Hematopoietic multipotent progenitor cell treated with erythropoietin and hydrocortisone succinate and interleukin-3 and kit ligand, for 4 days (in vitro differentiated cells): ENCODE measurements at regions not wholly inside any gene's neighbourhood (a gene's known extent, or its start where the extent isn't known, plus 50 kb on each side); places are given as distances from the start of the nearest gene placed in this dataset.
"Not testable (repeated sequence)": the region's sequence is repeated elsewhere in the genome, so short reads cannot be mapped to it uniquely, and the experiment has no call there.

Source experiments
- DNase-seq: peaks from one replicate; pipeline ENCODE4 v3.0.0-alpha.2; 2015

DNA sequence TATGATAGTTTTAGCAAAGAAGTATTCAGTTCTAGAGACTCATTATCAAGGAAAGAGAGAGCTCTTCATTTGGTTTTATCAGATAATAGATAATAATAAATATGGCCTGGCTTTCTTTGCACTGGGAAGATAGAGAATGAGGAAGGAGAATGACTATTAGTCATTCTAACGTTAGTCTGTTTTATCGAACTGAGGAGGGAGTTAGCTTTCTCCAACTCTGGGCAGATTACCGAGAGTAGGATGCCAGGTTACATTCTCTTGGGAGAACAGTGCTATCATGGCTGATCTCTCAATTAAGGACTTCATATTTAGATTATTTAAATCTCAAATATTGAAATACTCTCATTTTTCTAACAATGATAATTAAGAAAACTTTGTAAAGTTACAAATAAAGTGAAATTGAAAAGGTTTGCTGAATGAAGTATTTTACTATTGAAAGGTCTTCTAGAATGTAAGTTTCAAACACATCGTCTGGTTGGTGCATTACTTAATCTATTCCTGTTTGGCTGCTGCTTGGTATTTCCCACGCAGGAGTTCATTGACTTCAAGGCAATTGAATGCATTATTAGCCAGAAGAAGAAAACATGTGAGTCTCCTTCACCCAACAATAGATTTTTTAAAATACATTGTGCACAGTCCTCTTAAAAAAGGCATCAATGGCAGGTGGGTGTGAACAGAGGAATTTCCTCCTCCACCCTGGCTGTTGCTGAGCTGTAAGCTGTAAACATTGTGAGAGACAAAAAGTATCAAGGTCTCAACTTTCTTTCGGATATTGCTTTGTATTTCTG, 140.8 kb downstream of the C9orf152 start:
- DNase-seq = peak; percentile 64

- DNase-seq = no peak
Measured at GRCh38 chr9:110068212-110068611, 139.7 kb downstream of the C9orf152 start.

DNA sequence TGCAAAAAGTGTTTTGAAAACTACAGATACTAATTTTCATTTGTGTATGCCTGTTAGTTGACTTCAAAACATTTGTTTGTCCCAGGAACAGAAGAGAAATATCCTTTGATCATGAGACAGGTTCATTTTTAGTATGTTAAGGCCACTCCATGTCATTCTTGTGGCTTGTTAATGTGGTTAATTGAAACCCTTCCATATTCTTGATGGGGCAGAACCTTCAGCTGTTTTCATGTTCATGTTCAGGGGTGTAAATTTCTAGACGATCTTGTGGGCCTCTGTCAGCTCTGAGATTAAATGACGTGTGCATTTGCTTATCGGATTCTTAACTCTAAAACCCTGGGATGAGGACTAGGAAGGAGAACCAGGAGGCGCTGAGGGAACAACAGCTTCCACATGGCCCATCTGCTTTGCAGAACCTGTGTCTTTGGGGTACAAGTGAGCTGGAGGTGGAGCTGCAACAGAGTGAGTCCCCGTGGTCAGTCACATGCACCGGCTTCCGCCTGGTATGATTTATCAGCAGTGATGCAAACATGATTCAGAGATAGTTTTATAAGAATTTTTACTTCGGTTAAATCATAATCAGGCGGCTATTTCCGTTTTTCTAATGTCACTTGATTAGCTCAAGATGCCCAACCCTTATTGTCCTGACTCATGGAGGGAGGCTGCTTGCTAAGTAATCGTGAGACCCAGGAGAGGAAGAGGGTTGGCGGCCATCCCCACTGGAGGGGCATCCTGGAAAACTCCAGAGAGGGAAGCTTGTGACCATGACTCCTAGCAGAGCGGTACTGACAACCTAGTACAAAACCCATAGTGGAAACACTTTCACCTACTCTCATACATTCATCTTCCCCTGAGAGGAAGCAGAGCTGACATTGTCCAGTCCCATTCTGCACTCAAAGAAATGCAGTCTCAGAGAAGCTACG, 138.4 kb downstream of the C9orf152 start:
- DNase-seq = peak; percentile 87

GRCh38 chr9:110072597-110073355, 135.2 kb downstream of the C9orf152 start:
- no peak for DNase-seq

DNA sequence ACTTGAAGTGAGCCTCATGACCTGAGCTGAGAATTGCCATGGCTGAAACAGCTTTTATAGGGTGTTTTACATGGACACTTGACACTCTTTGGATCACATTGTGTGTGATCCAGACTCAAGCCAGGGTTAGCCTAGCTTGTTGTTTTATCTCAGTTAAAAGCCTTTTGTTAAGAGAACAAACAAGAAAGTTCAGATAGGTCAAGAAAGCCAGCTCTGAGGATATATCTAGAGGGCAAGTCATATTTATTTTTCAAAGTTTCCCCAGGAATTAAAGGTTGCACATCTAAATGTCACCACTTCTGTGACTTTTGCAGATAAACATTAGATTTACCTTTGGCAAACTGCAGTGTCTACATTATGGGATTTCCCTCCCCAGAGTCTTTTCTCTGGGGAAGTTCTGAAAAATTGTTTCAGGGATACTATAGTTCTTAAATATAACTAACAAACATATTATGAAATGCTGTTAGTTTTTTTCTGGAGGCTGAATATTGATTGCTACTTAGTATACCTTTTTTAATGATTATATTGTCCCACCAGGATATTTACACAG, 134.5 kb downstream of the C9orf152 start:
- no peak for DNase-seq

GRCh38 chr9:110076894-110077725, 130.8 kb downstream of the C9orf152 start:
- DNase-seq = no peak

DNA sequence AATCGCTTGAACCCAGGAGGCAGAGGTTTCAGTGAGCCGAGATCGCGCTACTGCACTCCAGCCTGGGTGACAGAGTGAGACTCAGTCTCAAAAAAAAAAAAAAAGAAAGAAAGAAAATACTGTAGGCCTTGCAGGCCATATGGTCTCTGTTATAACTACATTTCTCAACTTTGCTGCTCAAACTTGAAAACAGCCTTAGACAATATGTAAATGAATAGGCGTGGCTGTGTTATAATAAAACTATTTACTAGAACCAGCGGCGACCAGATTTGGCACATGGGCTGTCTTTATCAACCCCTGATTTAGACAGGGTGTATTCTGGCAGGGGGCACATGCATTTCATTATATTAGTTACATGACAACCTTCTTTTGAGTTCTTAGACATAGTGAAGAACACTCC, 130.0 kb downstream of the C9orf152 start:
- DNase-seq = no peak

DNA sequence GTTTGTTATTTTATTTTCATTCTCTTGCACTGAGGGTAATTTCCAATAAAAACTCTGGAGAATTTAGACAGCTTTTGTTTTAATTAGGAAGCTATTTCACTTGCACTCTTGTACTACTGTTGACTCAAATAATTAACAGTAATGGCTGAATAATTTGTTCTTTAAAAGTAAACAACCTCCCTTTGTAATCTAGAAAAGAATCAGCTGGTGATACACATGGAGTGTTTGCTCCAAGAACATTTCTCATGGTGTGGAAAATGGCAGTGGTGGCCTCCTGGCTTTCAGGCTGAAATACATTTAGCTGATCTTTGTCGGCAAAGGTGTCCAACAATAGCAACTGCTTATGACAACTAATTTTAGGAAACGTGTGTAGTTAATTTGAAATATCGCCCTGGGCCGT, 129.4 kb downstream of the C9orf152 start:
- no peak for DNase-seq

DNA sequence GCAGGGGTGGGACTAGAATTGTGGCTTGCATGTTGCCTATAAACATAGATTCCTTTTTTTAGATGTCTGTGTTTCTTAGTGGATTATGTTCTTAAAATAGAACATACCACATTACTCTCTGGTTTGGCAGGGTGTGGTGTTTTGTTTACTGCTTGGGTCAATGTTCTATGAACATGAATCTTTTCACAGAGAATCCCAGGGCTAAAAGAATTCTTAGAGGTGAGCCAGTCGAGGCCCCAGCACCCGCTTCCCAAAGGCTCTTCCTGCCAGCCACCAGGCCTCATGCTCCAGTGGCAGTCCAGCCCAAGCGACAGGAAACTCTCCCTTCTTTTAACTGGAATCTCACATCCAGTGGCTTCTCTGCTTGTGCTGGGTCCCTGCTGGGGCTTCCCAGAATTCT, 126.6 kb downstream of the C9orf152 start:
- DNase-seq = no peak

DNA sequence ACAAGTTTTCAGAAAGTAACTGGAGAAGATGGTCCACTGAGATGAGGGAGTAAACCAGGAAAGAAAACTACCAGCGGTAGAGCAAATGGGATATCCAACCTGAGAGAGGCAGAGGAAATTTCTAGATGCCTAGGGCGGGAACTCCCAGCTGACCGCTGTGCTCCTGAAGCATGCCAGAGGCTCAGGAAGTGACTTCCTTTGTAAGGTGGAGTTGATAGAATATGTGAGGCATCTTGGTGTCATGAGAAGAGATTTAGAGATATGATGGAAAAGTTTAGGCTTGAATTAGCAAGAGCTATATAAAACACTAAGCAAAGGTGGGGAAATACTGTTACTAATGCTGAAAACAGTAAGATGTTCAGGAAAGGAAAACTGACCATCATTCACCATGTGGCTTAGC, 124.1 kb downstream of the C9orf152 start:
- DNase-seq = no peak

GRCh38 chr9:110086537-110086936, 121.4 kb downstream of the C9orf152 start:
- DNase-seq = no peak

- DNase-seq = no peak
Measured at GRCh38 chr9:110087605-110088004, 120.4 kb downstream of the C9orf152 start.

DNA sequence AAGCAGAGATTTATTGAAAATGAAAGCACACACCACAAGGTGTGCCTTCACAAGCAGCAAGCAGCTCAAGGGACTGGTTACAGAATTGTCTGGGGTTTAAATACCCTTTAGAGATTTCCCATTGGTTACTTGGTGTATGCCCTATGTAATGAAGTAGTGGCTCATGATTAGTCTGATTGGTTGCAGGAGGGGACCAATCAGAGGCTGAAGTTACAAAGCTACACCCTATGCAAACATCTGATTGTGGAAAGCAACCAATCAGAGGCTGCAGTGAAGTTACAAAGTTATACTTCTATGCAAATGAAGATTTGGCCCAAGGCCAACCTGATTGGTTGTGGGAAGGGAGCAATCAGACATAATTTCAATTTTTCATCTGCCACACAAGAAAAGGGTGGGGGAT, 119.9 kb downstream of the C9orf152 start:
- peak; percentile 47 for DNase-seq

- DNase-seq = no peak
Measured at GRCh38 chr9:110089681-110090370, 118.1 kb downstream of the C9orf152 start.

DNA sequence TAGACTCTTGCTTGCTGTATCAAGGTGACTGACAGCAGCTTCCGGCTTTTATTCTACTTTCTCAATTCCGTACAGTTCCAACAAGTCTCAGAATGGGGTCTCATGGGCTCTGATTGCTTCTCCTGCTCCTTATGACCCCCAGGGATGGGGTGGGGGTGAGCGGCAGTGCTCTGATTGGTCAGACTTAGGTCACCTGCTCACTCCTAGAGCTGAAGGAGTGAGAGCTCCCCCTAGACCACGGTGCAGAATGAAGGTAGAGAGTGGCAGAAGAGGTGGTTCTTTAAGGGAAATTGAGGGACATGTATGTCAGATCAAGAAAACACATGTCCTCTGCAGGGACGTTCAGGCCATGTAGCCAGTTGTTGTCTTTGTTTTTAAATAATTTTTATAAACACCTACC, 115.2 kb downstream of the C9orf152 start:
- no peak for DNase-seq

DNA sequence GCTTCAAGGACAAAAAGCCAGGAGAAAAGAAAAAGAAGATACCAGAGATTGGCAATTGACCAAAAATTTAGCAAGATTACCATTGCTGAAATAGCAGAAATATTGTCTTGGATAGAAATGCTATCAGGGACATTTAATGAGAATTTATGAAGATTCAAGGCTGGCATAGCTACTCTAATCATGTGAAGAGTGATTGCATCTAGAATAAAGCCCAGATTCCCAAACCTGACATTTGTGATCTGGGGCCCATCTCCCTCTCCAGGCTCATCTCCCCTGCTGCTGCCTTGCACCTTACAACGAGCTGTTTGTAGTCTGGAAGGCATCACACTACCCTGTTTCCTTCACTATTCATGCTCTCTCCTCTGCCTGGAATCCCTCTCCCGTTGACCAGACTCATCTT, 114.5 kb downstream of the C9orf152 start:
- DNase-seq = no peak

GRCh38 chr9:110093871-110094270, 114.1 kb downstream of the C9orf152 start:
- peak; percentile 27 for DNase-seq

- no peak for DNase-seq
Measured at GRCh38 chr9:110095161-110095595, 112.8 kb downstream of the C9orf152 start.

- peak; percentile 35 for DNase-seq
Measured at GRCh38 chr9:110095776-110096175, 112.2 kb downstream of the C9orf152 start.

- not testable (repeated sequence) for DNase-seq
Measured at GRCh38 chr9:110096674-110097073, 111.3 kb downstream of the C9orf152 start.
